PC-3 (cell line): ENCODE measurements at regions not wholly inside any gene's neighbourhood (a gene's known extent, or its start where the extent isn't known, plus 50 kb on each side); places are given as distances from the start of the nearest gene placed in this dataset.

Source experiments
- ATAC-seq: fragments of 200-7000 bp; cut with Tn5 transposase; 2 replicates; pipeline ENCODE4 v1.9.1; 2020; ENCODE audit warnings: mild to moderate bottlenecking, moderate library complexity
- BruUV-seq: library from RNA; stranded (reverse); fragments of 400-500 nt; replicated peaks from 2 replicates; lab custom pipeline; 2021; lab: Mats Ljungman, UMichigan
- CTCF ChIA-PET: fragments of 300-600 bp; sonication (Branson Sonifier 250); formaldehyde crosslinking; loops from one replicate; lab custom pipeline; 2022; ENCODE audit warnings: antibody characterized with exemption; lab: Charles Lee
- POLR2A ChIA-PET: fragments of 300-600 bp; sonication (Branson Sonifier 250); formaldehyde crosslinking; loops from one replicate; lab custom pipeline; 2022; ENCODE audit warnings: antibody characterized with exemption; ENCODE audit not compliant: unreplicated experiment; lab: Charles Lee
- DNase-seq: peaks from one replicate; pipeline ENCODE4 v3.0.0-alpha.2; 2015
- H2AFZ ChIP-seq: fragments of 300-600 bp; sonication (generic); 2 replicates; pipeline ENCODE4 v1.6.0; 2016; ENCODE audit warnings: antibody characterized with exemption, low read length
- H3F3A ChIP-seq: fragments of 300-600 bp; sonication (generic); one replicate; pipeline ENCODE4 v1.6.0; 2017; ENCODE audit warnings: antibody characterized with exemption, low read length, control low read depth, mild to moderate bottlenecking; ENCODE audit not compliant: unreplicated experiment
- H3K27ac ChIP-seq: fragments of 300-600 bp; sonication (generic); 2 replicates; pipeline ENCODE4 v1.5.1; 2016; ENCODE audit warnings: mild to moderate bottlenecking, low read length
- H3K27me3 ChIP-seq: fragments of 300-600 bp; sonication (generic); 2 replicates; pipeline ENCODE4 v1.6.1; 2016; ENCODE audit warnings: low read length, mixed read lengths
- H3K36me3 ChIP-seq: fragments of 300-600 bp; sonication (generic); 2 replicates; pipeline ENCODE4 v1.6.1; 2016; ENCODE audit warnings: low read depth, mixed run types, low read length, mixed read lengths
- H3K4me1 ChIP-seq: fragments of 300-600 bp; sonication (generic); 2 replicates; pipeline ENCODE4 v1.5.1; 2016; ENCODE audit warnings: low read length; ENCODE audit not compliant: insufficient read depth
- H3K4me2 ChIP-seq: fragments of 300-600 bp; sonication (generic); 2 replicates; pipeline ENCODE4 v1.6.0; 2016; ENCODE audit warnings: low read length
- H3K4me3 ChIP-seq: fragments of 300-600 bp; sonication (generic); 2 replicates; pipeline ENCODE4 v1.5.1; 2016; ENCODE audit warnings: mild to moderate bottlenecking, low read length, mixed read lengths
- H3K79me2 ChIP-seq: fragments of 300-600 bp; sonication (generic); 2 replicates; pipeline ENCODE4 v1.6.1; 2017; ENCODE audit warnings: low read length, mixed read lengths
- H3K9ac ChIP-seq: fragments of 300-600 bp; sonication (generic); 2 replicates; pipeline ENCODE4 v1.6.0; 2016; ENCODE audit warnings: mild to moderate bottlenecking, low read length
- H3K9me2 ChIP-seq: fragments of 300-600 bp; sonication (generic); replicated peaks from 2 replicates; pipeline ENCODE4 v1.6.1; 2016; ENCODE audit warnings: mixed run types, low read length, mixed read lengths
- H3K9me3 ChIP-seq: fragments of 300-600 bp; sonication (generic); 2 replicates; pipeline ENCODE4 v1.6.1; 2016; ENCODE audit warnings: low read length, mixed read lengths
- H4K20me1 ChIP-seq: fragments of 300-600 bp; sonication (generic); 2 replicates; pipeline ENCODE4 v1.6.1; 2016; ENCODE audit warnings: low read length, mixed read lengths
- CTCF ChIP-seq: fragments of 300-600 bp; sonication (generic); conservative IDR thresholded peaks from 2 replicates; pipeline ENCODE4 v1.5.1; 2017; ENCODE audit warnings: antibody characterized with exemption, low read depth, mild to moderate bottlenecking, low read length
- EZH2 ChIP-seq: fragments of 300-600 bp; sonication (generic); IDR thresholded peaks from one replicate; pipeline ENCODE4 v1.6.1; 2017; ENCODE audit warnings: antibody characterized with exemption, mild to moderate bottlenecking, low read length; ENCODE audit not compliant: unreplicated experiment
- EZH2phosphoT487 ChIP-seq: fragments of 300-600 bp; sonication (generic); IDR thresholded peaks from 2 replicates; pipeline ENCODE4 v1.6.1; 2018; ENCODE audit warnings: mild to moderate bottlenecking, antibody characterized with exemption, low read length, borderline replicate concordance
- intact Hi-C: fragments of 100-400 bp; cut with micrococcal nuclease; formaldehyde crosslinking; loops from 2 replicates; pipeline ENCODE4 v1.9.0; 2023

DNA sequence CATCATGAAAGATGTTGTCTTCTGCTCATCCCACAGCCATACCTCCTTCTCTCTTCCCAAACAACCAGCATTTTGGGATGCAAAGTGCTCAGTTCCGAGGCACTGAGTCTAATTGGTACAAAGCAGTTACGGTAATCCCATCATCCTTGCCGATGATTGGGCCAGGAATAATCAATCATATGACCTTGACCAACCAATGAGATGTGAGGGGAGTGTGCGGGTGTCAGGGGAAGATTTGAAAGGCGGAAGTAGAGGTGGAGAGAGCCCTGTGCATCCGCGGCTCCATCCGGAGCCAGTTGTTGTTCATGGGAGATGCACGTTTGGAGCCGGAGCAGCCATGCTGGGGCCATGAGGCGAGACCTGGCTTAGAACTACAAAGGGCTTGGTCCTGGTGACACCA lies 67.3 kb downstream of the SYNE3 start:
- Histone ChIP-seq H3K4me2 (no peak overlapping the region), H3K9me3 (no peaks in the 10 kb centered on the region), H3K27ac (no peak overlapping the region), H3K79me2 (no peaks in the 10 kb centered on the region), H3K27me3 (no peaks in the 10 kb centered on the region), H3K4me3 (no peak overlapping the region), H2AFZ (no peak overlapping the region), H3K4me1 (no peaks in the 10 kb centered on the region), H3F3A (no peaks in the 10 kb centered on the region), H3K9ac (no peak overlapping the region), H3K9me2 (no peaks in the 10 kb centered on the region), H3K36me3 (no peaks in the 10 kb centered on the region), H4K20me1 (no peaks in the 10 kb centered on the region)
- ChIA-PET POLR2A (no interaction called here), CTCF (no interaction called here)
- BruUV-seq, result no TSS peak
- ATAC-seq, result no peak
- DNase-seq, result no peak
- no peak for TF ChIP-seq EZH2phosphoT487
- no peak for TF ChIP-seq EZH2
- no peak for TF ChIP-seq CTCF
- intact Hi-C loops, result no loop called here

- TF ChIP-seq EZH2 (no peak), EZH2phosphoT487 (no peak), CTCF (no peak)
- no TSS peak for BruUV-seq
- DNase-seq, result no peak
- POLR2A ChIA-PET, result no interaction called here
- no peaks in the 10 kb centered on the region for H3K79me2 ChIP-seq
- H3K27me3 ChIP-seq, result no peaks in the 10 kb centered on the region
- H2AFZ ChIP-seq, result no peak overlapping the region
- H3K4me2 ChIP-seq, result no peak overlapping the region
- no peak for ATAC-seq
- no peaks in the 10 kb centered on the region for H4K20me1 ChIP-seq
- no peaks in the 10 kb centered on the region for H3F3A ChIP-seq
- H3K9me2 ChIP-seq, result no peaks in the 10 kb centered on the region
- no peaks in the 10 kb centered on the region for H3K9me3 ChIP-seq
- no peaks in the 10 kb centered on the region for H3K4me1 ChIP-seq
- H3K27ac ChIP-seq, result no peak overlapping the region
- H3K9ac ChIP-seq, result no peak overlapping the region
- intact Hi-C loops, result no loop called here
- no peak overlapping the region for H3K4me3 ChIP-seq
- CTCF ChIA-PET, result no interaction called here
- no peaks in the 10 kb centered on the region for H3K36me3 ChIP-seq
These were observed 70.0 kb downstream of the SYNE3 start for GRCh38 chr14:95446470-95446869.

DNA sequence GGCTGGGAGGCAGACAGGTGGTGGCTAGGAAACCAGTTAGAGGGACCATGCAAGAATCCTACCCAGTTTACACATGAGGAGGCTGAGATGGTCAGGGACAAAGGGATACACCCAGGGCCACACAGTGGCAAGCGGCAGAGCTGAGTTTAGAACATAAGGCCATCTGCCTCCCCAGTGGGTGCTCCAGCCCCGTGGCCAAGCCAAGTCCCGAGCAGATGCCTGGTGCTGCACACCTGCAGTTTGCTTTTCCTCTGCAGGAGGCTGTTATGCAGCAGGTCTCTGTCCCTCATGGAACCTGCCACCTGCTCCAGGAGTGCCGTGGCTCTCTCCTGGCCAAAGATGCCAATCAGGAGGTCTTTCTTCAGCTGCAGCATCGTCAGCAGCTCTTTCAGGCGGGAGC lies 70.8 kb downstream of the SYNE3 start:
- intact Hi-C loops, result no loop called here
- H3K36me3 ChIP-seq, result no peaks in the 10 kb centered on the region
- H3K79me2 ChIP-seq, result no peaks in the 10 kb centered on the region
- no peaks in the 10 kb centered on the region for H4K20me1 ChIP-seq
- no peaks in the 10 kb centered on the region for H3K9me3 ChIP-seq
- no peak for TF ChIP-seq EZH2phosphoT487
- TF ChIP-seq CTCF, result no peak
- no peak for TF ChIP-seq EZH2
- no peak overlapping the region for H2AFZ ChIP-seq
- CTCF ChIA-PET, result interaction anchor here (0.6 kb wide), 2 partner anchors 71 to 91 kb away, joined by 3 read pairs; no protein-coding TSS in a partner anchor
- no peak overlapping the region for H3K27ac ChIP-seq
- no peak overlapping the region for H3K4me3 ChIP-seq
- no peaks in the 10 kb centered on the region for H3K27me3 ChIP-seq
- H3K4me2 ChIP-seq, result no peak overlapping the region
- no peak overlapping the region for H3K9ac ChIP-seq
- H3K9me2 ChIP-seq, result no peaks in the 10 kb centered on the region
- BruUV-seq, result no TSS peak
- no peaks in the 10 kb centered on the region for H3F3A ChIP-seq
- POLR2A ChIA-PET, result no interaction called here
- no peaks in the 10 kb centered on the region for H3K4me1 ChIP-seq
- ATAC-seq (no peak), DNase-seq (no peak)
